Tibial nerve (tissue), 3 donors: ENCODE measurements at regions not wholly inside any gene's neighbourhood (a gene's known extent, or its start where the extent isn't known, plus 50 kb on each side); places are given as distances from the start of the nearest gene placed in this dataset.
"Not testable (repeated sequence)": the region's sequence is repeated elsewhere in the genome, so short reads cannot be mapped to it uniquely, and the experiment has no call there.

Experiments used
- POLR2A ChIP-seq, 2 donors: fragments of 450-650 bp; IDR thresholded peaks; one replicate each; pipeline ENCODE4 v1.6.1; 2017; ENCODE audit warnings: antibody characterized with exemption in 2 of 2, mild to moderate bottlenecking in 2 of 2, moderate library complexity in 2 of 2
- TF ChIP-seq, protein P1 (sequence below), 5 experiments: fragments of 200-600 bp in 3 of 5; fragments of 450-650 bp in 2 of 5; sonication (generic) in 3 of 5; IDR thresholded peaks; one replicate each; pipeline ENCODE4 v1.5.1; 2016 to 2019; ENCODE audit warnings: antibody characterized with exemption in 5 of 5, mild to moderate bottlenecking in 3 of 5, moderate library complexity in 2 of 5

DNA sequence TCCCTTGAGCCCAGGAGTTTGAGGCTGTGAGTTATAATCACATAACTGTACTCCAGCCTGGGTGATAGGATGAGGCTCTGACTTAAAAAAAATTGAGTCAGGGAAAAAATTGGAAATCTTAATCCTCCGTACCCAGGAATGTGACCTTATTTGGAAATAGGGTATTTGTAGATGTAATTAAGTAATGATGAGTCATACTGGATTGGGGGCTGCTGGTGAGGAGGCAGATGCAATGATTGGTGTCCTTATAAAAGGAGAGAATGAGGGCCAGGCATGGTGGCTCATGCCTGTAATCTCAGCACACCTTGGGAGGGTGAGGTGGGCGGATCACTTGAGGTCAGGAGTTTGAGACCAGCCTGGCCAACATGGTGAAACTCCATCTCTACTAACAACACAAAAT, 134.9 kb upstream of the ALDH3B2 start:
- TF ChIP-seq, protein P1, sequence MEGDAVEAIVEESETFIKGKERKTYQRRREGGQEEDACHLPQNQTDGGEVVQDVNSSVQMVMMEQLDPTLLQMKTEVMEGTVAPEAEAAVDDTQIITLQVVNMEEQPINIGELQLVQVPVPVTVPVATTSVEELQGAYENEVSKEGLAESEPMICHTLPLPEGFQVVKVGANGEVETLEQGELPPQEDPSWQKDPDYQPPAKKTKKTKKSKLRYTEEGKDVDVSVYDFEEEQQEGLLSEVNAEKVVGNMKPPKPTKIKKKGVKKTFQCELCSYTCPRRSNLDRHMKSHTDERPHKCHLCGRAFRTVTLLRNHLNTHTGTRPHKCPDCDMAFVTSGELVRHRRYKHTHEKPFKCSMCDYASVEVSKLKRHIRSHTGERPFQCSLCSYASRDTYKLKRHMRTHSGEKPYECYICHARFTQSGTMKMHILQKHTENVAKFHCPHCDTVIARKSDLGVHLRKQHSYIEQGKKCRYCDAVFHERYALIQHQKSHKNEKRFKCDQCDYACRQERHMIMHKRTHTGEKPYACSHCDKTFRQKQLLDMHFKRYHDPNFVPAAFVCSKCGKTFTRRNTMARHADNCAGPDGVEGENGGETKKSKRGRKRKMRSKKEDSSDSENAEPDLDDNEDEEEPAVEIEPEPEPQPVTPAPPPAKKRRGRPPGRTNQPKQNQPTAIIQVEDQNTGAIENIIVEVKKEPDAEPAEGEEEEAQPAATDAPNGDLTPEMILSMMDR (IDR thresholded peaks at IDR 0.05), result not testable (repeated sequence)
- TF ChIP-seq POLR2A (IDR thresholded peaks at IDR 0.05), result not testable (repeated sequence)
